Type B pancreatic cell (in vitro differentiated cells): ENCODE measurements at regions not wholly inside any gene's neighbourhood (a gene's known extent, or its start where the extent isn't known, plus 50 kb on each side); places are given as distances from the start of the nearest gene placed in this dataset.

Experiments used
- DNase-seq: peaks from one replicate; pipeline ENCODE4 v3.0.0; 2021; ENCODE audit warnings: mixed read lengths; ENCODE audit not compliant: unreplicated experiment; ENCODE audit errors: extremely low spot score
- H3K27ac Mint-ChIP-seq: 2 replicates; pipeline ENCODE4 v1.8.0; 2021; ENCODE audit warnings: mild to moderate bottlenecking, mixed read lengths
- H3K27me3 Mint-ChIP-seq: 2 replicates; pipeline ENCODE4 v1.8.0; 2021; ENCODE audit warnings: mixed read lengths
- H3K36me3 Mint-ChIP-seq: 2 replicates; pipeline ENCODE4 v1.8.0; 2021; ENCODE audit warnings: mixed read lengths
- H3K4me1 Mint-ChIP-seq: one replicate; pipeline ENCODE4 v1.8.0; 2021; ENCODE audit warnings: mixed read lengths; ENCODE audit not compliant: unreplicated experiment
- H3K4me3 Mint-ChIP-seq: 2 replicates; pipeline ENCODE4 v1.8.0; 2021; ENCODE audit warnings: mild to moderate bottlenecking, mixed read lengths
- H3K9me3 Mint-ChIP-seq: 2 replicates; pipeline ENCODE4 v1.8.0; 2021; ENCODE audit warnings: mixed read lengths
- CTCF ChIP-seq: fragments of 200-600 bp; sonication (generic); conservative IDR thresholded peaks from 2 replicates; pipeline ENCODE4 v1.5.0; 2021; ENCODE audit warnings: antibody characterized with exemption, mild to moderate bottlenecking

GRCh38 chr14:44170556-44170955, 336.5 kb downstream of the FSCB start:
- Mint-ChIP-seq H3K4me3 (no peak overlapping the region), H3K27ac (no peak overlapping the region), H3K27me3 (no peaks in the 10 kb centered on the region), H3K9me3 (no peaks in the 10 kb centered on the region), H3K36me3 (no peaks in the 10 kb centered on the region), H3K4me1 (no peaks in the 10 kb centered on the region)
- no peak for DNase-seq
- TF ChIP-seq CTCF: no peak

- Mint-ChIP-seq H3K36me3 (no peaks in the 10 kb centered on the region), H3K4me1 (no peaks in the 10 kb centered on the region), H3K27ac (no peak overlapping the region), H3K4me3 (no peak overlapping the region), H3K27me3 (peaks cover 3% of the 10 kb centered on the region), H3K9me3 (no peaks in the 10 kb centered on the region)
- TF ChIP-seq CTCF: no peak
- no peak for DNase-seq
Observed at GRCh38 chr14:44170101-44170500, 337.0 kb downstream of the FSCB start.

- no peaks in the 10 kb centered on the region for H3K36me3 Mint-ChIP-seq
- H3K4me3 Mint-ChIP-seq: no peak overlapping the region
- no peaks in the 10 kb centered on the region for H3K9me3 Mint-ChIP-seq
- no peak for DNase-seq
- no peaks in the 10 kb centered on the region for H3K4me1 Mint-ChIP-seq
- no peak for TF ChIP-seq CTCF
- H3K27me3 Mint-ChIP-seq: peaks cover 4% of the 10 kb centered on the region
- no peak overlapping the region for H3K27ac Mint-ChIP-seq
Observed at GRCh38 chr14:44168566-44168965, 338.5 kb downstream of the FSCB start.

- TF ChIP-seq CTCF: no peak
- no peaks in the 10 kb centered on the region for H3K9me3 Mint-ChIP-seq
- H3K27me3 Mint-ChIP-seq: peaks cover 4% of the 10 kb centered on the region
- H3K36me3 Mint-ChIP-seq: no peaks in the 10 kb centered on the region
- H3K27ac Mint-ChIP-seq: no peak overlapping the region
- no peak for DNase-seq
- H3K4me1 Mint-ChIP-seq: no peaks in the 10 kb centered on the region
- no peak overlapping the region for H3K4me3 Mint-ChIP-seq
Observed at GRCh38 chr14:44166611-44167010, 340.5 kb downstream of the FSCB start.

- no peak for DNase-seq
- no peak overlapping the region for H3K27ac Mint-ChIP-seq
- H3K27me3 Mint-ChIP-seq: peaks cover 4% of the 10 kb centered on the region
- H3K9me3 Mint-ChIP-seq: no peaks in the 10 kb centered on the region
- no peak overlapping the region for H3K4me3 Mint-ChIP-seq
- H3K4me1 Mint-ChIP-seq: no peaks in the 10 kb centered on the region
- H3K36me3 Mint-ChIP-seq: no peaks in the 10 kb centered on the region
- TF ChIP-seq CTCF: no peak
Observed at GRCh38 chr14:44165936-44166335, 341.1 kb downstream of the FSCB start.

GRCh38 chr14:44165286-44165685, 341.8 kb downstream of the FSCB start:
- Mint-ChIP-seq H3K27ac (no peak overlapping the region), H3K4me3 (no peak overlapping the region), H3K27me3 (peaks cover 4% of the 10 kb centered on the region), H3K4me1 (no peaks in the 10 kb centered on the region), H3K36me3 (no peaks in the 10 kb centered on the region), H3K9me3 (no peaks in the 10 kb centered on the region)
- TF ChIP-seq CTCF: no peak
- DNase-seq: no peak
